IMR-90 (cell line): ENCODE measurements at regions not wholly inside any gene's neighbourhood (a gene's known extent, or its start where the extent isn't known, plus 50 kb on each side); places are given as distances from the start of the nearest gene placed in this dataset.

Source experiments
- ATAC-seq: fragments of 200-7000 bp; cut with Tn5 transposase; 2 replicates; pipeline ENCODE4 v1.9.1; 2020; ENCODE audit warnings: low read depth, mild to moderate bottlenecking, moderate library complexity
- BruUV-seq: library from RNA; stranded (reverse); fragments of 400-500 nt; replicated peaks from 2 replicates; lab custom pipeline; 2021; lab: Mats Ljungman, UMichigan
- CTCF ChIA-PET: fragments of 300-600 bp; formaldehyde crosslinking; extraction: SDS; loops from one replicate; lab custom pipeline; 2021; ENCODE audit warnings: antibody characterized with exemption; lab: Yijun Ruan, JAX
- POLR2A ChIA-PET: fragments of 300-600 bp; sonication (Branson Sonifier 250); formaldehyde crosslinking; loops from one replicate; lab custom pipeline; 2022; ENCODE audit warnings: antibody characterized with exemption; ENCODE audit not compliant: unreplicated experiment; lab: Charles Lee
- DNase-seq: peaks from one replicate; pipeline ENCODE4 v3.0.0; 2013
- H2AFZ ChIP-seq: replicated peaks from 2 replicates; pipeline ENCODE3; 2013; ENCODE audit warnings: low read length, mild to moderate bottlenecking; ENCODE audit not compliant: poor library complexity
- H2AK5ac ChIP-seq: 2 replicates; pipeline ENCODE4 v1.6.1; 2013; ENCODE audit warnings: low read depth, low read length, inconsistent platforms
- H2AK9ac ChIP-seq: replicated peaks from 2 replicates; pipeline ENCODE3; 2013; ENCODE audit warnings: mild to moderate bottlenecking, low read depth, low read length, moderate library complexity; ENCODE audit not compliant: poor library complexity
- H2BK120ac ChIP-seq: 2 replicates; pipeline ENCODE4 v1.6.1; 2013; ENCODE audit warnings: low read depth, low read length, inconsistent platforms
- H2BK15ac ChIP-seq: 3 replicates; pipeline ENCODE4 v1.6.1; 2013; ENCODE audit warnings: low read depth, low read length, inconsistent platforms
- H2BK20ac ChIP-seq: 2 replicates; pipeline ENCODE4 v1.6.1; 2013; ENCODE audit warnings: low read depth, mild to moderate bottlenecking, inconsistent platforms, low read length, moderate library complexity
- H2BK5ac ChIP-seq: 2 replicates; pipeline ENCODE4 v1.6.1; 2013; ENCODE audit warnings: mild to moderate bottlenecking, low read depth, low read length, inconsistent platforms; ENCODE audit not compliant: poor library complexity, severe bottlenecking
- H3K14ac ChIP-seq: replicated peaks from 2 replicates; pipeline ENCODE4 v1.6.1; 2013; ENCODE audit warnings: low read depth, low read length, inconsistent platforms
- H3K18ac ChIP-seq: 2 replicates; pipeline ENCODE4 v1.6.1; 2013; ENCODE audit warnings: low read depth, low read length, control low read depth
- H3K23ac ChIP-seq: 2 replicates; pipeline ENCODE4 v1.6.1; 2013; ENCODE audit warnings: low read depth, low read length, inconsistent platforms
- H3K27ac ChIP-seq: 2 replicates; pipeline ENCODE4 v1.5.1; 2013; ENCODE audit warnings: mild to moderate bottlenecking, control low read depth, low read length; ENCODE audit not compliant: insufficient read depth
- H3K27me3 ChIP-seq: 2 replicates; pipeline ENCODE4 v1.6.1; 2013; ENCODE audit warnings: low read length; ENCODE audit not compliant: control insufficient read depth, insufficient read depth
- H3K36me3 ChIP-seq: 2 replicates; pipeline ENCODE4 v1.6.1; 2013; ENCODE audit warnings: low read length, mixed read lengths; ENCODE audit not compliant: control insufficient read depth, insufficient read depth
- H3K4ac ChIP-seq: 2 replicates; pipeline ENCODE4 v1.6.1; 2013; ENCODE audit warnings: low read depth, low read length, inconsistent platforms
- H3K4me1 ChIP-seq: 2 replicates; pipeline ENCODE4 v1.6.1; 2013; ENCODE audit warnings: low read length, mixed read lengths; ENCODE audit not compliant: control insufficient read depth, insufficient read depth
- H3K4me2 ChIP-seq: 2 replicates; pipeline ENCODE4 v1.6.1; 2013; ENCODE audit warnings: low read depth, mild to moderate bottlenecking, control low read depth, low read length, moderate library complexity
- H3K4me3 ChIP-seq: 2 replicates; pipeline ENCODE4 v1.5.1; 2013; ENCODE audit warnings: low read depth, mild to moderate bottlenecking, control low read depth, low read length, moderate library complexity; ENCODE audit not compliant: insufficient read depth
- H3K56ac ChIP-seq: 2 replicates; pipeline ENCODE4 v1.6.1; 2013; ENCODE audit warnings: low read length, inconsistent platforms; ENCODE audit not compliant: insufficient read depth; ENCODE audit errors: extremely low read depth
- H3K79me1 ChIP-seq, 2 experiments: 2 replicates each; pipeline ENCODE4 v1.6.1; 2013; ENCODE audit warnings: low read length in 2 of 2, inconsistent platforms in 1 of 2, low read depth in 1 of 2
- H3K9ac ChIP-seq: 2 replicates; pipeline ENCODE4 v1.6.1; 2013; ENCODE audit warnings: low read depth, low read length, control low read depth
- H3K9me1 ChIP-seq: 2 replicates; pipeline ENCODE4 v1.6.1; 2013; ENCODE audit warnings: low read length, inconsistent platforms; ENCODE audit not compliant: insufficient read depth
- H3K9me3 ChIP-seq: 2 replicates; pipeline ENCODE4 v1.6.1; 2013; ENCODE audit warnings: low read length; ENCODE audit not compliant: control insufficient read depth, insufficient read depth
- H4K20me1 ChIP-seq: 2 replicates; pipeline ENCODE4 v1.6.1; 2013; ENCODE audit warnings: low read length, inconsistent platforms; ENCODE audit not compliant: insufficient read depth
- H4K5ac ChIP-seq: 2 replicates; pipeline ENCODE4 v1.6.1; 2013; ENCODE audit warnings: mild to moderate bottlenecking, low read depth, low read length, control low read depth
- H4K8ac ChIP-seq, 2 experiments: 2 replicates each; pipeline ENCODE4 v1.6.1; 2013; ENCODE audit warnings: low read depth in 2 of 2, low read length in 2 of 2, control low read depth in 1 of 2, inconsistent platforms in 1 of 2
- H4K91ac ChIP-seq: 2 replicates; pipeline ENCODE4 v1.6.1; 2013; ENCODE audit warnings: low read depth, low read length, inconsistent platforms; ENCODE audit not compliant: insufficient read depth
- BHLHE40 ChIP-seq: fragments of 150-350 bp; IDR thresholded peaks from 2 replicates; pipeline ENCODE4 v1.6.1; 2016; ENCODE audit warnings: mild to moderate bottlenecking, low read depth, low read length
- CEBPB ChIP-seq: IDR thresholded peaks from 2 replicates; pipeline ENCODE4 v1.6.1; 2012; ENCODE audit warnings: low read depth, low read length, improper control_type of control experiment
- CHD1 ChIP-seq: IDR thresholded peaks from 2 replicates; pipeline ENCODE4 v1.6.1; 2012; ENCODE audit warnings: low read depth, low read length, improper control_type of control experiment
- FOS ChIP-seq: fragments of 150-350 bp; IDR thresholded peaks from 2 replicates; pipeline ENCODE4 v1.6.1; 2016; ENCODE audit warnings: low read depth, low read length
- MAFK ChIP-seq: IDR thresholded peaks from 2 replicates; pipeline ENCODE4 v1.6.1; 2012; ENCODE audit warnings: low read depth, low read length, improper control_type of control experiment
- MAZ ChIP-seq: IDR thresholded peaks from 2 replicates; pipeline ENCODE4 v1.6.1; 2012; ENCODE audit warnings: low read depth, mild to moderate bottlenecking, low read length, improper control_type of control experiment, moderate library complexity, borderline replicate concordance
- MXI1 ChIP-seq: IDR thresholded peaks from 2 replicates; pipeline ENCODE4 v1.6.1; 2012; ENCODE audit warnings: low read depth, mild to moderate bottlenecking, low read length, moderate library complexity, borderline replicate concordance
- NFE2L2 ChIP-seq: fragments of 150-350 bp; IDR thresholded peaks from 2 replicates; pipeline ENCODE4 v1.6.1; 2016; ENCODE audit warnings: low read depth, mild to moderate bottlenecking, low read length
- POLR2A ChIP-seq: IDR thresholded peaks from 2 replicates; pipeline ENCODE4 v1.6.1; 2012; ENCODE audit warnings: mild to moderate bottlenecking, low read depth, low read length
- RAD21 ChIP-seq: IDR thresholded peaks from 2 replicates; pipeline ENCODE4 v1.6.1; 2012; ENCODE audit warnings: low read length, improper control_type of control experiment
- RCOR1 ChIP-seq: IDR thresholded peaks from 2 replicates; pipeline ENCODE4 v1.6.1; 2012; ENCODE audit warnings: mild to moderate bottlenecking, low read length, improper control_type of control experiment; ENCODE audit not compliant: insufficient replicate concordance
- RFX5 ChIP-seq: IDR thresholded peaks from 2 replicates; pipeline ENCODE4 v1.8.0; 2012; ENCODE audit warnings: low read depth, mild to moderate bottlenecking, low read length, moderate library complexity
- SMC3 ChIP-seq: fragments of 150-350 bp; IDR thresholded peaks from 2 replicates; pipeline ENCODE4 v1.6.1; 2016; ENCODE audit warnings: low read depth, mild to moderate bottlenecking, antibody characterized with exemption, low read length, moderate library complexity
- WGBS, 2 experiments: methylation state at CpG; one replicate each; pipeline versions ENCODE4 v1.1.5 to v1.1.7; 2013; ENCODE audit warnings: missing lambda C conversion rate in 2 of 2; ENCODE audit not compliant: insufficient read length in 1 of 2; ENCODE audit errors: extremely low coverage in 2 of 2; 5-methylcytosine and 5-hydroxymethylcytosine counted together
- dilution Hi-C: fragments of 300-500 bp; cut with HindIII; formaldehyde crosslinking; loops from one replicate; pipeline ENCODE4 v1.14.3; 2018; ENCODE audit warnings: low sequenced_read_pairs; ENCODE audit not compliant: unreplicated experiment
- in situ Hi-C: fragments of 300-500 bp; cut with MboI; formaldehyde crosslinking; loops from 3 replicates; pipeline ENCODE4 v1.14.3; 2019; ENCODE audit warnings: low sequenced_read_pairs, inconsistent platforms, mixed read lengths
- intact Hi-C: fragments of 100-400 bp; cut with micrococcal nuclease; formaldehyde crosslinking; loops from 2 replicates; pipeline ENCODE4 v1.10.0; 2022
- TF ChIP-seq, protein P1 (sequence below): conservative IDR thresholded peaks from 2 replicates; pipeline ENCODE4 v1.5.1; 2012; ENCODE audit warnings: mild to moderate bottlenecking, low read depth, low read length, improper control_type of control experiment
- TF ChIP-seq, protein P2 (sequence below): fragments of 150-350 bp; IDR thresholded peaks from 2 replicates; pipeline ENCODE4 v1.6.1; 2016; ENCODE audit warnings: low read depth, mild to moderate bottlenecking, low read length, moderate library complexity, borderline replicate concordance
- TF ChIP-seq, protein P3 (sequence below): fragments of 150-350 bp; IDR thresholded peaks from 2 replicates; pipeline ENCODE4 v1.6.1; 2017; ENCODE audit warnings: mild to moderate bottlenecking, antibody characterized with exemption, low read length, low read depth

DNA sequence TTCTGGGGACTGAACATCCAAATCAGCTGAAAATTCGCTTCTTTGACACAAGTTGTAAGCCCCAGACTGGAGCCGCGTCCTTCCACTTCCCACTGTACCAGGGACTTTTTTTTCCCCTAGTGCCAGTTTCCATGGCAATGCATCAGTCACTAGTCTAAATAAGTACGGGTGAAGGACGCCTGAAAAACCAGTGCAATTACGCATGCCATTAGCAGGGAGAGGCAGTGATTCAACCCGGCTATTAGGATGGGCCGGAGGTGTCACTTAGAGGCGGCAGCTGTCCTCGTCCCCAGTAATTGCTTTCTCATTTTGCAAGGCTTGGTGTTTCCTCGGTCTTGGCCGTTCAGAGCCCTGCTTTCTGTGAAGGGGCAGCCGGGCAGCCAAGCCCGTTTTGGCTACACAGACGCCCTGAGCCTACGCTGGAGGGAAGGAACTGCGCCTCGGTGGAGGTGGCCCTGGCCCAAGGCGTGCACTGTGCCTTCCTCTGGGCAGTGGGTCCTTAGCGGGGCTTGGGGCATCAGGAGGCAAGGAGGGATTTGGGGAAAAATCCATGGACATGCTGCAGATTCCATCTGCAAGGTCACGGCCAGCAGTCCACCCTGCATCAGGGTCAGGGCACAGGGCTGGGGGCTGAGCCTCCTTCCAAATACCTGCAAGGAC is 319.7 kb downstream of the CTTN start:
- Histone ChIP-seq H3K56ac (no peak overlapping the region), H3K27me3 (peaks cover 2% of the 10 kb centered on the region; the same call in 1 of the 2 replicates), H2BK15ac (no peak overlapping the region), H2AK9ac (no peak overlapping the region), H3K79me1 (no peaks in the 10 kb centered on the region), H3K4me2 (no peak overlapping the region), H2AFZ (no peak overlapping the region), H2BK5ac (no peak overlapping the region), H3K4me1 (no peaks in the 10 kb centered on the region), H2AK5ac (no peak overlapping the region), H3K27ac (no peak overlapping the region), H4K8ac (no peak overlapping the region), H3K18ac (no peak overlapping the region), H3K9me1 (peaks cover 2% of the 10 kb centered on the region; the same call in 1 of the 2 replicates), H2BK120ac (no peak overlapping the region), H3K23ac (no peak overlapping the region), H3K4ac (no peak overlapping the region), H3K14ac (no peak overlapping the region), H3K9ac (no peak overlapping the region), H2BK20ac (no peak overlapping the region), H4K5ac (no peak overlapping the region), H3K9me3 (no peaks in the 10 kb centered on the region), H3K36me3 (no peaks in the 10 kb centered on the region), H4K91ac (no peak overlapping the region), H4K20me1 (no peaks in the 10 kb centered on the region; the same call in 1 of the 2 replicates), H3K4me3 (no peak overlapping the region)
- intact Hi-C loops (no loop called here), in situ Hi-C loops (no loop called here), dilution Hi-C loops (no loop called here)
- no peak for DNase-seq
- TF ChIP-seq NFE2L2 (no peak), CEBPB (no peak), RFX5 (no peak), RAD21 (no peak), BHLHE40 (no peak), MAFK (no peak), SMC3 (no peak), MXI1 (no peak), POLR2A (no peak), MAZ (no peak), RCOR1 (no peak), CHD1 (no peak), FOS (no peak)
- TF ChIP-seq, protein P1, sequence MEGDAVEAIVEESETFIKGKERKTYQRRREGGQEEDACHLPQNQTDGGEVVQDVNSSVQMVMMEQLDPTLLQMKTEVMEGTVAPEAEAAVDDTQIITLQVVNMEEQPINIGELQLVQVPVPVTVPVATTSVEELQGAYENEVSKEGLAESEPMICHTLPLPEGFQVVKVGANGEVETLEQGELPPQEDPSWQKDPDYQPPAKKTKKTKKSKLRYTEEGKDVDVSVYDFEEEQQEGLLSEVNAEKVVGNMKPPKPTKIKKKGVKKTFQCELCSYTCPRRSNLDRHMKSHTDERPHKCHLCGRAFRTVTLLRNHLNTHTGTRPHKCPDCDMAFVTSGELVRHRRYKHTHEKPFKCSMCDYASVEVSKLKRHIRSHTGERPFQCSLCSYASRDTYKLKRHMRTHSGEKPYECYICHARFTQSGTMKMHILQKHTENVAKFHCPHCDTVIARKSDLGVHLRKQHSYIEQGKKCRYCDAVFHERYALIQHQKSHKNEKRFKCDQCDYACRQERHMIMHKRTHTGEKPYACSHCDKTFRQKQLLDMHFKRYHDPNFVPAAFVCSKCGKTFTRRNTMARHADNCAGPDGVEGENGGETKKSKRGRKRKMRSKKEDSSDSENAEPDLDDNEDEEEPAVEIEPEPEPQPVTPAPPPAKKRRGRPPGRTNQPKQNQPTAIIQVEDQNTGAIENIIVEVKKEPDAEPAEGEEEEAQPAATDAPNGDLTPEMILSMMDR, result no peak
- TF ChIP-seq, protein P2, sequence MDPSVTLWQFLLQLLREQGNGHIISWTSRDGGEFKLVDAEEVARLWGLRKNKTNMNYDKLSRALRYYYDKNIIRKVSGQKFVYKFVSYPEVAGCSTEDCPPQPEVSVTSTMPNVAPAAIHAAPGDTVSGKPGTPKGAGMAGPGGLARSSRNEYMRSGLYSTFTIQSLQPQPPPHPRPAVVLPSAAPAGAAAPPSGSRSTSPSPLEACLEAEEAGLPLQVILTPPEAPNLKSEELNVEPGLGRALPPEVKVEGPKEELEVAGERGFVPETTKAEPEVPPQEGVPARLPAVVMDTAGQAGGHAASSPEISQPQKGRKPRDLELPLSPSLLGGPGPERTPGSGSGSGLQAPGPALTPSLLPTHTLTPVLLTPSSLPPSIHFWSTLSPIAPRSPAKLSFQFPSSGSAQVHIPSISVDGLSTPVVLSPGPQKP, result no peak
- TF ChIP-seq, protein P3, sequence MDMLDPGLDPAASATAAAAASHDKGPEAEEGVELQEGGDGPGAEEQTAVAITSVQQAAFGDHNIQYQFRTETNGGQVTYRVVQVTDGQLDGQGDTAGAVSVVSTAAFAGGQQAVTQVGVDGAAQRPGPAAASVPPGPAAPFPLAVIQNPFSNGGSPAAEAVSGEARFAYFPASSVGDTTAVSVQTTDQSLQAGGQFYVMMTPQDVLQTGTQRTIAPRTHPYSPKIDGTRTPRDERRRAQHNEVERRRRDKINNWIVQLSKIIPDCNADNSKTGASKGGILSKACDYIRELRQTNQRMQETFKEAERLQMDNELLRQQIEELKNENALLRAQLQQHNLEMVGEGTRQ, result no peak
- ChIA-PET POLR2A (interaction anchor here (0.6 kb wide), 1 partner anchor 420 kb away, joined by 3 read pairs; no protein-coding TSS in a partner anchor), CTCF (interaction anchor here (0.6 to 1.0 kb wide), 5 partner anchors 11 to 89 kb away, joined by 3 to 7 read pairs (median 3); no protein-coding TSS in a partner anchor)
- no peak; the same call in 1 of the 2 replicates for ATAC-seq
- 31% methylated on average over 13 of the region's 21 CpGs; no CpG with 5 or more reads in 1 of the 2 experiments for WGBS, 2 experiments
- no TSS peak for BruUV-seq
